Liver (tissue), 8 donors: ENCODE measurements at regions not wholly inside any gene's neighbourhood (a gene's known extent, or its start where the extent isn't known, plus 50 kb on each side); places are given as distances from the start of the nearest gene placed in this dataset.
A peak's percentile ranks its signal among the peaks of the same experiment; 100 is the strongest.

Source experiments
- DNase-seq: peaks from one replicate; pipeline ENCODE4 v3.0.0-alpha.2; 2017; ENCODE audit warnings: low spot score
- H3K27ac ChIP-seq, 2 donors: one replicate each; pipeline ENCODE4 v1.7.0; 2013; ENCODE audit warnings: inconsistent platforms in 2 of 2, low read length in 2 of 2, control low read depth in 1 of 2, low read depth in 1 of 2, mild to moderate bottlenecking in 1 of 2
- H3K27me3 ChIP-seq, 4 donors: one replicate each; pipeline versions ENCODE4 v1.6.1 to v1.7.0; 2013; ENCODE audit warnings: low read length in 3 of 4, inconsistent platforms in 1 of 4, mild to moderate bottlenecking in 1 of 4, moderate library complexity in 1 of 4; ENCODE audit not compliant: control insufficient read depth in 4 of 4, insufficient read depth in 4 of 4
- H3K36me3 ChIP-seq, 4 donors: one replicate each; pipeline versions ENCODE4 v1.6.1 to v1.7.0; 2013; ENCODE audit warnings: low read length in 3 of 4, mild to moderate bottlenecking in 3 of 4, low read depth in 1 of 4, moderate library complexity in 1 of 4; ENCODE audit not compliant: control insufficient read depth in 4 of 4, insufficient read depth in 3 of 4
- H3K4me1 ChIP-seq, 4 donors: one replicate each; pipeline versions ENCODE4 v1.6.1 to v1.7.0; 2013; ENCODE audit warnings: low read length in 3 of 4, mild to moderate bottlenecking in 3 of 4, moderate library complexity in 1 of 4; ENCODE audit not compliant: control insufficient read depth in 4 of 4, insufficient read depth in 4 of 4
- H3K4me3 ChIP-seq, 3 donors: one replicate each; pipeline versions ENCODE4 v1.6.1 to v1.7.0; 2013; ENCODE audit warnings: low read length in 3 of 3, control low read depth in 1 of 3, low read depth in 1 of 3, mild to moderate bottlenecking in 1 of 3
- H3K9ac ChIP-seq, 2 donors: one replicate each; pipeline ENCODE4 v1.7.0; 2013; ENCODE audit warnings: low read length in 2 of 2, mild to moderate bottlenecking in 2 of 2, moderate library complexity in 2 of 2, control low read depth in 1 of 2, low read depth in 1 of 2
- H3K9me3 ChIP-seq, 4 donors: one replicate each; pipeline versions ENCODE4 v1.6.1 to v1.7.0; 2013; ENCODE audit warnings: low read length in 3 of 4; ENCODE audit not compliant: control insufficient read depth in 4 of 4
- CTCF ChIP-seq: fragments of 150-350 bp; IDR thresholded peaks from 2 replicates; pipeline ENCODE4 v1.5.1; 2017; ENCODE audit warnings: improper control_type of control experiment, low read depth, low read length; ENCODE audit not compliant: missing input control
- FOXA1 ChIP-seq: IDR thresholded peaks from 2 replicates; pipeline ENCODE4 v1.6.1; 2016; ENCODE audit warnings: antibody characterized with exemption
- FOXA2 ChIP-seq: IDR thresholded peaks from 2 replicates; pipeline ENCODE4 v1.6.1; 2016; ENCODE audit warnings: antibody characterized with exemption
- GABPA ChIP-seq, 2 donors: IDR thresholded peaks in 1 of 2; conservative IDR thresholded peaks in 1 of 2; 2 replicates each; pipeline ENCODE4 v1.6.1; 2016; ENCODE audit warnings: antibody characterized with exemption in 2 of 2, mild to moderate bottlenecking in 1 of 2, moderate library complexity in 1 of 2
- HNF4A ChIP-seq, 2 donors: conservative IDR thresholded peaks; 2 replicates each; pipeline ENCODE4 v1.6.1; 2016; ENCODE audit warnings: antibody characterized with exemption in 2 of 2, mild to moderate bottlenecking in 2 of 2
- HNF4G ChIP-seq: IDR thresholded peaks from 2 replicates; pipeline ENCODE4 v1.6.1; 2016; ENCODE audit warnings: antibody characterized with exemption
- JUND ChIP-seq, 2 donors: IDR thresholded peaks; 2 replicates each; pipeline ENCODE4 v1.6.1; 2016; ENCODE audit warnings: antibody characterized with exemption in 2 of 2
- NR2F2 ChIP-seq: IDR thresholded peaks from 2 replicates; pipeline ENCODE4 v1.6.1; 2016; ENCODE audit warnings: antibody characterized with exemption
- RAD21 ChIP-seq, 2 donors: IDR thresholded peaks; 2 replicates each; pipeline ENCODE4 v1.6.1; 2016; ENCODE audit warnings: antibody characterized with exemption in 2 of 2, mild to moderate bottlenecking in 2 of 2
- RXRA ChIP-seq, 2 donors: IDR thresholded peaks; 2 replicates each; pipeline ENCODE4 v1.6.1; 2017 to 2018; ENCODE audit warnings: antibody characterized with exemption in 2 of 2, mild to moderate bottlenecking in 1 of 2
- ZBTB33 ChIP-seq: IDR thresholded peaks from 2 replicates; pipeline ENCODE4 v1.6.1; 2016; ENCODE audit warnings: antibody characterized with exemption
- WGBS: extraction: QIAGEN DNeasy Blood & Tissue Kit; methylation state at CpG from one replicate; pipeline ENCODE4 v1.1.7; 2013; 5-methylcytosine and 5-hydroxymethylcytosine counted together
- donor health status: healthy.
- donor health status: healthy.
- donor health status: healthy.
- donor health status: healthy.
- donor health status: healthy.

GRCh38 chr13:107669391-107669993, 545.8 kb downstream of the LIG4 start:
- Histone ChIP-seq H3K4me3 (no peak overlapping the region), H3K27me3 (no peaks in the 10 kb centered on the region), H3K36me3 (no peaks in the 10 kb centered on the region), H3K9ac (no peak overlapping the region), H3K4me1 (no peaks in the 10 kb centered on the region), H3K27ac (no peak overlapping the region), H3K9me3 (peaks cover 0 to 5% (median 0%) of the 10 kb centered on the region in 4 donors)
- no peak for TF ChIP-seq NR2F2
- no peak for TF ChIP-seq HNF4A (conservative IDR thresholded peaks at IDR 0.05)
- TF ChIP-seq CTCF, result no peak
- TF ChIP-seq JUND (IDR thresholded peaks at IDR 0.05), result no peak
- TF ChIP-seq RAD21 (IDR thresholded peaks at IDR 0.05), result no peak
- no peak for TF ChIP-seq HNF4G
- no peak for TF ChIP-seq FOXA1
- no peak for TF ChIP-seq ZBTB33
- WGBS, result 77% methylated on average over 8 of the region's 8 CpGs
- DNase-seq, result no peak

GRCh38 chr13:107665926-107666458, 549.3 kb downstream of the LIG4 start:
- no peak for DNase-seq
- H3K36me3 ChIP-seq, result no peaks in the 10 kb centered on the region
- no peaks in the 10 kb centered on the region for H3K27me3 ChIP-seq
- H3K4me3 ChIP-seq, result no peak overlapping the region
- 83% methylated on average over 2 of the region's 2 CpGs for WGBS
- H3K27ac ChIP-seq, result no peak overlapping the region
- H3K9me3 ChIP-seq, result no peaks in the 10 kb centered on the region
- no peaks in the 10 kb centered on the region for H3K4me1 ChIP-seq
- H3K9ac ChIP-seq, result no peak overlapping the region
- no peak for TF ChIP-seq HNF4G
- TF ChIP-seq RAD21 (IDR thresholded peaks at IDR 0.05), result no peak
- no peak for TF ChIP-seq RXRA (IDR thresholded peaks at IDR 0.05)
- no peak for TF ChIP-seq FOXA2
- TF ChIP-seq GABPA (IDR thresholded peaks at IDR 0.05 in 1 of 2, conservative IDR thresholded peaks at IDR 0.05 in 1 of 2), result no peak
- no peak for TF ChIP-seq HNF4A (conservative IDR thresholded peaks at IDR 0.05)

- Histone ChIP-seq H3K27ac (no peak overlapping the region), H3K4me1 (no peaks in the 10 kb centered on the region), H3K9me3 (no peaks in the 10 kb centered on the region), H3K9ac (no peak overlapping the region), H3K36me3 (no peaks in the 10 kb centered on the region), H3K4me3 (no peak overlapping the region), H3K27me3 (peaks cover 0 to 5% (median 0%) of the 10 kb centered on the region in 4 donors)
- TF ChIP-seq CTCF, result peak; percentile 57
- peak; percentile 67 to 80 for TF ChIP-seq RAD21 (IDR thresholded peaks at IDR 0.05)
- no peak for TF ChIP-seq HNF4G
- 22% methylated on average over 15 of the region's 15 CpGs for WGBS
- peak; percentile 60 for DNase-seq
These were observed 565.1 kb downstream of the LIG4 start for GRCh38 chr13:107650081-107650701.
